GM23248 (cell line): ENCODE measurements at regions not wholly inside any gene's neighbourhood (a gene's known extent, or its start where the extent isn't known, plus 50 kb on each side); places are given as distances from the start of the nearest gene placed in this dataset.
"Not testable (repeated sequence)": the region's sequence is repeated elsewhere in the genome, so short reads cannot be mapped to it uniquely, and the experiment has no call there.

Source experiments
- DNase-seq: peaks from one replicate; pipeline ENCODE4 v3.0.0-alpha.2; 2015
- H2AFZ ChIP-seq: fragments of 200-600 bp; sonication (generic); 2 replicates; pipeline ENCODE4 v1.6.1; 2016; ENCODE audit warnings: antibody characterized with exemption
- H3F3A ChIP-seq: fragments of 200-600 bp; sonication (generic); 2 replicates; pipeline ENCODE4 v1.6.1; 2016; ENCODE audit warnings: mild to moderate bottlenecking, antibody characterized with exemption, mixed run types; ENCODE audit not compliant: insufficient read depth
- H3K27ac ChIP-seq: fragments of 200-600 bp; sonication (generic); 2 replicates; pipeline ENCODE4 v1.5.1; 2016; ENCODE audit warnings: mild to moderate bottlenecking
- H3K27me3 ChIP-seq: fragments of 200-600 bp; sonication (generic); replicated peaks from 2 replicates; pipeline ENCODE4 v1.6.1; 2016; ENCODE audit warnings: mild to moderate bottlenecking; ENCODE audit not compliant: insufficient read depth
- H3K36me3 ChIP-seq: fragments of 200-600 bp; sonication (generic); 2 replicates; pipeline ENCODE4 v1.6.1; 2016; ENCODE audit warnings: low read depth, mild to moderate bottlenecking
- H3K4me1 ChIP-seq: fragments of 200-600 bp; sonication (generic); 2 replicates; pipeline ENCODE4 v1.6.1; 2016; ENCODE audit warnings: mild to moderate bottlenecking; ENCODE audit not compliant: insufficient read depth
- H3K4me2 ChIP-seq: fragments of 200-600 bp; sonication (generic); one replicate; pipeline ENCODE4 v1.6.1; 2016; ENCODE audit warnings: mild to moderate bottlenecking; ENCODE audit not compliant: unreplicated experiment
- H3K4me3 ChIP-seq: fragments of 200-600 bp; sonication (generic); 2 replicates; pipeline ENCODE4 v1.5.1; 2016; ENCODE audit warnings: mild to moderate bottlenecking
- H3K79me2 ChIP-seq: fragments of 200-600 bp; sonication (generic); 2 replicates; pipeline ENCODE4 v1.6.1; 2016; ENCODE audit warnings: mild to moderate bottlenecking; ENCODE audit not compliant: insufficient read depth
- H3K9ac ChIP-seq: fragments of 200-600 bp; sonication (generic); 2 replicates; pipeline ENCODE4 v1.6.1; 2016; ENCODE audit warnings: mild to moderate bottlenecking
- H3K9me2 ChIP-seq: fragments of 200-600 bp; sonication (generic); 2 replicates; pipeline ENCODE4 v1.6.1; 2016; ENCODE audit warnings: mixed run types, mild to moderate bottlenecking, moderate library complexity; ENCODE audit not compliant: insufficient read depth
- H3K9me3 ChIP-seq: fragments of 200-600 bp; sonication (generic); one replicate; pipeline ENCODE4 v1.6.1; 2017; ENCODE audit warnings: low read depth
- H4K20me1 ChIP-seq: fragments of 200-600 bp; sonication (generic); 2 replicates; pipeline ENCODE4 v1.6.0; 2016; ENCODE audit not compliant: insufficient read depth
- EZH2 ChIP-seq: fragments of 200-600 bp; sonication (generic); IDR thresholded peaks from 2 replicates; pipeline ENCODE4 v1.6.1; 2018; ENCODE audit warnings: antibody characterized with exemption, mild to moderate bottlenecking; ENCODE audit not compliant: insufficient read depth, poor library complexity, severe bottlenecking
- EZH2phosphoT487 ChIP-seq: fragments of 200-600 bp; sonication (generic); IDR thresholded peaks from 2 replicates; pipeline ENCODE4 v1.6.1; 2018; ENCODE audit warnings: antibody characterized with exemption, moderate library complexity, mild to moderate bottlenecking, low read depth; ENCODE audit not compliant: insufficient read depth
- WGBS, 2 experiments: methylation state at CpG; one replicate each; pipeline ENCODE4 v1.1.6; 2015 to 2017; ENCODE audit warnings: low lambda C conversion rate in 2 of 2, low coverage in 1 of 2; ENCODE audit errors: missing lambda C conversion rate in 2 of 2; 5-methylcytosine and 5-hydroxymethylcytosine counted together
- in situ Hi-C: fragments of 300-500 bp; cut with MboI; formaldehyde crosslinking; loops from 2 replicates; pipeline ENCODE4 v1.15.0; 2020

DNA sequence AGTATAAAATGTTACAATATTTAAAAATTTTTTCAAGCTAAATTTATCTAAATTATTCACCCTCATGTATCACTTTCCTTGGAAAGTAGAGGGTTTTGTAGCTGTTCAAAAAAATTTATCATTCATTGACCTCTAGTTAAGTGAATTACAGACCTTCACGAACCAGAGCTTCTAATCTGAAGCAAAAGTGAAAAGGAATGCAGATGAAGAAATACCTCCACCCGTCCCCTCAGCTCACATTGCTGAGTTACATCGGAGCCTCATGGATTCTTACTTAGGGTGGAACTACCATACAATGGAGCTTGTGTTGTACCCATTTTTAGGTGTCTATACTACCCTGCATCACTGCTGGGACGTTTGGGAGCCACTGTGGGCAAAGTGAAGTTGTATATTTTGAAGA is 146.2 kb upstream of the NEDD9 start:
- no peak for TF ChIP-seq EZH2phosphoT487
- TF ChIP-seq EZH2, result no peak
- no peak for DNase-seq
- Histone ChIP-seq H3K36me3 (no peaks in the 10 kb centered on the region), H3K4me1 (no peaks in the 10 kb centered on the region), H2AFZ (no peak overlapping the region), H3K27ac (no peak overlapping the region), H3K9me2 (no peaks in the 10 kb centered on the region), H3K9me3 (no peaks in the 10 kb centered on the region), H3K27me3 (no peaks in the 10 kb centered on the region), H3K9ac (no peak overlapping the region), H3K4me2 (no peak overlapping the region), H4K20me1 (no peaks in the 10 kb centered on the region), H3F3A (no peaks in the 10 kb centered on the region), H3K79me2 (no peaks in the 10 kb centered on the region), H3K4me3 (no peak overlapping the region)
- in situ Hi-C loops, result no loop called here
- WGBS, 2 experiments, result 47 to 49% methylated on average over 4 of the region's 4 CpGs

DNA sequence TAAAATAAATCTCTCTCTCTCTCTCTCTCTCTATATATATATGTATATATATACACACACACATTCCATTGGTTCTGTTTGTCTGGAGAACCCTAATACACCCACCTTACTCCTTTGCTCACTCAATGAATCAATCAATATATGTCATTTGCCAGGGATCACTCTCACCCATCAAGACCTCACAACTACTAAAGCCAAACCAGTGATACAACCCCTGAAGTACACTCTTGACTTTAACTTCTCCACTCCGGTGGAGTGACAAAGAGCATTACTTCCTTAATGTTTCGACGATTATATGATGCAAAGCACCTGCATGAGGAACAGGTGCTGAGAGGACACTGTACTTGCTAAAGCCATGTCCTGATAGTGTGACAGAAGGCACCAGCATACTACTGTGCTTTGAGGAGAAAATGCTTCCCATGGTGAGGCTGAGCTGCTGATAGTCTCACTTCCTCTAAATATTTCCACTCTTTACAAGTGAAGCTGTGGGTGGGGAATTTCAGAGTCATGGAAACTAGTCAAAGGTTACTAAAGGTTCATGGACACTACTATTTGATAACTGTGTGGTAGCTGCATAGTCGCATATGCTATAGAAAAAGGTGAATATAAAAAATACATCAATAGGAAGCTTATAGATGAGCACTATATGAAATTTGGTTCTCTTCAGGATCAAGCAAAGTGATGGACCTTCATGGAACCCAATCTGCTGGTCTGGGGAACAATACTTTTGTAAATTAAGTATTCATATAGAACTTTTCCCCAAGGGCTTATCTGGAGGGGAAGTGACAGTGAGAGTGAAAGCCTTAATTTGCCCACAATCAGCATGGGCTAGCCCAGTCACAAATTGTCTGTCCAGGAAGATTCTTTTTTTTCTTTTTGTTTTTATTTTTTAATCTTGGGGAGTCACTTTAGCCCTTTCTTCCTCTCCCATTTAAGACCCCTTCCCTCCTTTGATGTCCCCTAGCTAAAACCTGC is 141.9 kb upstream of the NEDD9 start:
- H3K4me3 ChIP-seq, result no peak overlapping the region
- TF ChIP-seq EZH2phosphoT487, result no peak
- TF ChIP-seq EZH2, result no peak
- H2AFZ ChIP-seq, result no peak overlapping the region
- no peaks in the 10 kb centered on the region for H4K20me1 ChIP-seq
- no peaks in the 10 kb centered on the region for H3K9me3 ChIP-seq
- H3K4me2 ChIP-seq, result no peak overlapping the region
- WGBS, 2 experiments, result 93 to 94% methylated on average over 4 of the region's 4 CpGs
- H3K27ac ChIP-seq, result no peak overlapping the region
- no peak overlapping the region for H3K9ac ChIP-seq
- H3K4me1 ChIP-seq, result no peaks in the 10 kb centered on the region
- H3K79me2 ChIP-seq, result no peaks in the 10 kb centered on the region
- no peaks in the 10 kb centered on the region for H3F3A ChIP-seq
- no peaks in the 10 kb centered on the region for H3K36me3 ChIP-seq
- no peaks in the 10 kb centered on the region for H3K27me3 ChIP-seq
- in situ Hi-C loops, result no loop called here
- no peak for DNase-seq
- H3K9me2 ChIP-seq, result no peaks in the 10 kb centered on the region

DNA sequence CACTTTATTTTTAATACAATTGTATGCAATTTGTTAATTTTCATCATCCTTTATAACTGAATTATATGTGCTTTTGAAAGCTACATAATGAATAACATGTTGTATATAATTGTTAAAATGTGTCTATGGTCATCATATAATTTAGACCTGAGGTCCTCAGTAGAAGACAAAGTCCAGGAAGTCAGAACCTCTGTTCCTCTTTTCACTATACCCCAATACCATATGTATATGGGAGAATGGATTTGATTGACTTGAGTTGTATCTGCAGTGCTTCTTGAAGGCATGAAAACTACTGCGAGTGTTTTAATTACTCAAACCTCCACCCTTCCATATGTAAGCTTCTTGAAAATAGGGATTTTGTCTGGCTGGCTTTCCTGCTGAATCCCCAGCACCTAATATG is 140.7 kb upstream of the NEDD9 start:
- H3K4me1 ChIP-seq, result no peaks in the 10 kb centered on the region
- in situ Hi-C loops, result no loop called here
- H3K9me3 ChIP-seq, result no peaks in the 10 kb centered on the region
- no peaks in the 10 kb centered on the region for H3K36me3 ChIP-seq
- no peak overlapping the region for H3K4me3 ChIP-seq
- no peak overlapping the region for H3K9ac ChIP-seq
- 78 to 85% methylated on average over 1 of the region's 1 CpG for WGBS, 2 experiments
- H3K27ac ChIP-seq, result no peak overlapping the region
- TF ChIP-seq EZH2phosphoT487, result no peak
- no peak overlapping the region for H2AFZ ChIP-seq
- H3K4me2 ChIP-seq, result no peak overlapping the region
- no peaks in the 10 kb centered on the region for H3K27me3 ChIP-seq
- no peak for DNase-seq
- no peaks in the 10 kb centered on the region for H3K9me2 ChIP-seq
- H3K79me2 ChIP-seq, result no peaks in the 10 kb centered on the region
- H4K20me1 ChIP-seq, result no peaks in the 10 kb centered on the region
- H3F3A ChIP-seq, result no peaks in the 10 kb centered on the region

DNA sequence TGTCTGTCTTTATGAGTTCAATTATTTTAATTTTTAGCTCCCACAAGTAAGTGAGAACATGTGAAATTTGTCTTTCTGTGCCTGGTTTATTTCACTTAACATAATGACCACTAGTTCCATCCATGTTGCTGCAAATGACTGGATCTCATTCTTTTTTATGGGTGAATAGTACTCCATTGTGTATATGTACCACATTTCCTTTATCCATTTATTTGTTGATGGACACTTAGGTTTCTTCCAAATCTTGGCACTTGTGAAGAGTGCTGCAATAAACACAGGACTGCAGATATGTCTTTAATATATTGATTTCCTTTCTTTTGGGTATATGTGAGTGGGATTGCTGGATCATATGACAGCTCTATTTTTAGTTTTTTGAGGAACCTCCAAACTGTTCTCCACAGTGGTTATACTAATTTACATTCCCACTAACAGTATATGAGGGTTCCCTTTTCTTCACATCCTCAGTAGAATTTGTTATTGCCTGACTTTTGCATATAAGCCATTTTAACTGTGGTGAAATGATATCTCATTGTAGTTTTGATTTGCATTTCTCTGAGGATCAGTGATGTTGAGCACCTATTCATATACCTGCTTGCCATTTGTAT is 139.8 kb upstream of the NEDD9 start:
- DNase-seq, H3K9me3 ChIP-seq, H3K27ac ChIP-seq, H3K79me2 ChIP-seq, H4K20me1 ChIP-seq, H3K4me2 ChIP-seq, H2AFZ ChIP-seq, in situ Hi-C loops, H3K27me3 ChIP-seq, H3K36me3 ChIP-seq, H3K4me3 ChIP-seq, H3F3A ChIP-seq, H3K9me2 ChIP-seq, H3K9ac ChIP-seq, H3K4me1 ChIP-seq: not testable (repeated sequence)
